Osteoblast (primary cell): ENCODE measurements at regions not wholly inside any gene's neighbourhood (a gene's known extent, or its start where the extent isn't known, plus 50 kb on each side); places are given as distances from the start of the nearest gene placed in this dataset.

Source experiments
- DNase-seq: peaks from one replicate; pipeline ENCODE4 v3.0.0; 2011; ENCODE audit warnings: low spot score, mixed read lengths; ENCODE audit not compliant: insufficient read length; ENCODE audit errors: missing footprints
- H2AFZ ChIP-seq: 2 replicates; pipeline ENCODE4 v1.6.0; 2011; ENCODE audit warnings: mild to moderate bottlenecking, low read length
- H3K27ac ChIP-seq: 2 replicates; pipeline ENCODE4 v1.5.1; 2011; ENCODE audit warnings: mild to moderate bottlenecking, low read depth, low read length, moderate library complexity
- H3K27me3 ChIP-seq: 2 replicates; pipeline ENCODE4 v1.6.0; 2012; ENCODE audit warnings: mild to moderate bottlenecking, control low read depth, inconsistent platforms, low read length, moderate library complexity; ENCODE audit not compliant: insufficient read depth
- H3K36me3 ChIP-seq: 2 replicates; pipeline ENCODE4 v1.5.1; 2011; ENCODE audit warnings: mild to moderate bottlenecking, low read length, control low read depth, moderate library complexity; ENCODE audit not compliant: insufficient read depth
- H3K4me1 ChIP-seq: 2 replicates; pipeline ENCODE4 v1.5.1; 2011; ENCODE audit warnings: mild to moderate bottlenecking, low read length, control low read depth, moderate library complexity; ENCODE audit not compliant: insufficient read depth
- H3K4me2 ChIP-seq: 2 replicates; pipeline ENCODE4 v1.6.0; 2011; ENCODE audit warnings: mild to moderate bottlenecking, low read length; ENCODE audit not compliant: insufficient read depth
- H3K4me3 ChIP-seq: fragments of 200-600 bp; sonication (generic); 3 replicates; pipeline ENCODE4 v1.5.1; 2012; ENCODE audit warnings: mild to moderate bottlenecking, low read length, inconsistent platforms; ENCODE audit not compliant: insufficient read depth
- H3K79me2 ChIP-seq: 2 replicates; pipeline ENCODE4 v1.6.0; 2012; ENCODE audit warnings: mild to moderate bottlenecking, low read length, control low read depth, inconsistent platforms; ENCODE audit not compliant: insufficient read depth
- H3K9me3 ChIP-seq: 2 replicates; pipeline ENCODE4 v1.5.1; 2011; ENCODE audit warnings: low read depth, low read length, control low read depth
- H4K20me1 ChIP-seq: 2 replicates; pipeline ENCODE4 v1.6.0; 2012; ENCODE audit warnings: mild to moderate bottlenecking, low read length, control low read depth; ENCODE audit not compliant: insufficient read depth
- TF ChIP-seq, protein P1 (sequence below): IDR thresholded peaks from 2 replicates; pipeline ENCODE4 v1.5.1; 2011; ENCODE audit warnings: mild to moderate bottlenecking, low read depth, low read length, moderate library complexity; ENCODE audit errors: extremely low read depth

DNA sequence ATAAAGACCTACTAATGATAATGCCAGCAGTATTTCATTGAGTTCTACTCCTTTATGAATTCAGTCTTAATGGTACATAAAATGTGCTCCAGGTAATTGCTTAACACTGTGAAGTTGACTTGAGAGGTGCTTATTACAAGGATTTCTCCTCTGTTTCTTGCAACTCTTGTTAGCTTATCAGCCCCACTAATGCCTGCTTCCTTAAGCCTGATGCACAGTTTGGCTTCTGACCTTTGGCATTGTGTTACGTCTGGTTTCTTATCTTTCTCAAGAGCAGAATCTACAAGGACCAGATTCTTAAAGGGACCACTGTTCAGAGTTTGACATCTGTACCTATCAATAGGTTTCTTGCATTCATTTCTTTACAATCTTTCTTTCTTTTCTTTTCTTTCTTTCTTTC is 223.9 kb upstream of the CWC22 start:
- Histone ChIP-seq H4K20me1 (no peaks in the 10 kb centered on the region), H3K27ac (no peak overlapping the region), H3K4me3 (no peak overlapping the region), H3K79me2 (no peaks in the 10 kb centered on the region), H3K27me3 (no peaks in the 10 kb centered on the region), H3K9me3 (no peaks in the 10 kb centered on the region), H3K4me1 (no peaks in the 10 kb centered on the region), H2AFZ (no peak overlapping the region), H3K36me3 (no peaks in the 10 kb centered on the region), H3K4me2 (no peak overlapping the region)
- no peak for DNase-seq
- TF ChIP-seq, protein P1, sequence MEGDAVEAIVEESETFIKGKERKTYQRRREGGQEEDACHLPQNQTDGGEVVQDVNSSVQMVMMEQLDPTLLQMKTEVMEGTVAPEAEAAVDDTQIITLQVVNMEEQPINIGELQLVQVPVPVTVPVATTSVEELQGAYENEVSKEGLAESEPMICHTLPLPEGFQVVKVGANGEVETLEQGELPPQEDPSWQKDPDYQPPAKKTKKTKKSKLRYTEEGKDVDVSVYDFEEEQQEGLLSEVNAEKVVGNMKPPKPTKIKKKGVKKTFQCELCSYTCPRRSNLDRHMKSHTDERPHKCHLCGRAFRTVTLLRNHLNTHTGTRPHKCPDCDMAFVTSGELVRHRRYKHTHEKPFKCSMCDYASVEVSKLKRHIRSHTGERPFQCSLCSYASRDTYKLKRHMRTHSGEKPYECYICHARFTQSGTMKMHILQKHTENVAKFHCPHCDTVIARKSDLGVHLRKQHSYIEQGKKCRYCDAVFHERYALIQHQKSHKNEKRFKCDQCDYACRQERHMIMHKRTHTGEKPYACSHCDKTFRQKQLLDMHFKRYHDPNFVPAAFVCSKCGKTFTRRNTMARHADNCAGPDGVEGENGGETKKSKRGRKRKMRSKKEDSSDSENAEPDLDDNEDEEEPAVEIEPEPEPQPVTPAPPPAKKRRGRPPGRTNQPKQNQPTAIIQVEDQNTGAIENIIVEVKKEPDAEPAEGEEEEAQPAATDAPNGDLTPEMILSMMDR = no peak

DNA sequence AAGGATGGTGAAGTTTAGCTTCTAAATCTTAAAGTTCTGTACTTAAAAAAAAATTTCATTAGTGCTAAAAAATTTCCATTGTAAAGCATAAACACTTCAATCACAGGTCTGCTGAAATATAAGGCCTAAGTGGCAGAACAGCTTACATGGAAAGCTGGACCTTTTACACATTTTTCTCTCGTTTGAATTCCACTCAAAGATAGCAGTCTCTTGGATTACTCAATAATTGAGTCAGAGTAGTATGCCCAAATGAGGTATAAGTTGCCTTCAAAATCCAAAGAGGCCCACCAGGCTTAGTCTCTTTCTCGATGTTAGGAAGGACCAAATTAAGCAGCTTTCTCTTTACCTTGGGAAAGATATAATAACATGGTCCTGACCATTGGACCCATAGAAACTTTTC is 220.4 kb upstream of the CWC22 start:
- no peaks in the 10 kb centered on the region for H3K36me3 ChIP-seq
- H3K9me3 ChIP-seq = peaks cover 6% of the 10 kb centered on the region
- H3K4me3 ChIP-seq = no peak overlapping the region
- DNase-seq = no peak
- no peak overlapping the region for H3K27ac ChIP-seq
- peaks cover 7% of the 10 kb centered on the region for H3K4me1 ChIP-seq
- no peaks in the 10 kb centered on the region for H3K79me2 ChIP-seq
- no peak overlapping the region for H3K4me2 ChIP-seq
- no peak overlapping the region for H2AFZ ChIP-seq
- H4K20me1 ChIP-seq = no peaks in the 10 kb centered on the region
- no peaks in the 10 kb centered on the region for H3K27me3 ChIP-seq
- TF ChIP-seq, protein P1 = no peak

DNA sequence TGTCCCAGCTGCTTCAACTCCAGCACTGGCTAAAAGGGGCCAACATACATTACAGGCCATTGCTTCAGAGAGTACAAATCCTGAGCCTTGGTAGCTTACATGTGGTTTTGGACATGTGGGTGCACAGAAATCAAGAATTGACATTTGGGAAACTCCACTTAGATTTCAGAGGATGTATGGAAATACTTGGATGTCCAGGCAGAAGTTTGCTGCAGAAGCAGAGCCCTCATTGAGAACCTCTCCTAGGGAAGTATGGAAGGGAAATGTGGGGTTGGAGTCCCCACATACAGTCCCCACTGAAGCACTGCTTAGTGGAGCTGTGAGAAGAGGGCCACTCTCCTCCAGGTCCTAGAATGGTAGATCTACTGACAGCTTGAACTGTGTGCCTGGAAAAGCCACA is 218.0 kb upstream of the CWC22 start:
- H3K4me2 ChIP-seq = no peak overlapping the region
- TF ChIP-seq, protein P1 = no peak
- H3K36me3 ChIP-seq = no peaks in the 10 kb centered on the region
- no peak overlapping the region for H3K27ac ChIP-seq
- H3K9me3 ChIP-seq = peaks cover 6% of the 10 kb centered on the region
- no peaks in the 10 kb centered on the region for H3K27me3 ChIP-seq
- no peaks in the 10 kb centered on the region for H3K79me2 ChIP-seq
- no peak overlapping the region for H3K4me3 ChIP-seq
- no peak for DNase-seq
- no peak overlapping the region for H2AFZ ChIP-seq
- H4K20me1 ChIP-seq = no peaks in the 10 kb centered on the region
- peaks cover 7% of the 10 kb centered on the region for H3K4me1 ChIP-seq

DNA sequence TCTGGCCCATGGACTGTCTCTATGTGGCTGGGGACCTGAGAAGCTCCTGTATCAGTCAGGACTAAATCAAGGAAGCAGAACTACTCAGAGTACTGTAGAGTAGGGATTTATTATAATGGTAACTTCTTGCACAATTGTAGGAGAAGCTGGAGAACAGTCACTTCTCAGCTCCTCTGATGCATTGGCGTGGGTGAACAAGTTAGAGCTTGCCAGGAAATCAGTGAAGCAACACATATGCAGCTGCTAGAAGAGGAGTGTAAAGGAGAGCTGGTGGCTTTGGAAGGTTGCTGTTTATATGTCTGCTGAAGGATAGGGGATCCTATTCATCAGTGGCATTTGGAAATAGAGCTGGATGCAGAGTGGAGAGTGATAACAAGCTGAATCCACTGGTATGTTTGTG is 215.5 kb upstream of the CWC22 start:
- TF ChIP-seq, protein P1 = no peak
- H3K27me3 ChIP-seq = no peaks in the 10 kb centered on the region
- H3K4me2 ChIP-seq = no peak overlapping the region
- H3K27ac ChIP-seq = no peak overlapping the region
- no peaks in the 10 kb centered on the region for H4K20me1 ChIP-seq
- peaks cover 7% of the 10 kb centered on the region for H3K4me1 ChIP-seq
- peak; percentile 21 for DNase-seq
- no peaks in the 10 kb centered on the region for H3K79me2 ChIP-seq
- H3K9me3 ChIP-seq = peaks cover 6% of the 10 kb centered on the region
- no peaks in the 10 kb centered on the region for H3K36me3 ChIP-seq
- H3K4me3 ChIP-seq = no peak overlapping the region
- H2AFZ ChIP-seq = no peak overlapping the region
